Suprapubic skin (tissue), 3 donors: ENCODE measurements at regions not wholly inside any gene's neighbourhood (a gene's known extent, or its start where the extent isn't known, plus 50 kb on each side); places are given as distances from the start of the nearest gene placed in this dataset.

Experiments used
- POLR2A ChIP-seq, 2 donors: fragments of 450-650 bp; IDR thresholded peaks; one replicate each; pipeline ENCODE4 v1.6.1; 2017; ENCODE audit warnings: antibody characterized with exemption in 2 of 2, mild to moderate bottlenecking in 2 of 2, moderate library complexity in 2 of 2
- TF ChIP-seq, protein P1 (sequence below), 2 donors: fragments of 200-600 bp in 1 of 2; fragments of 450-650 bp in 1 of 2; sonication (generic) in 1 of 2; IDR thresholded peaks; one replicate each; pipeline ENCODE4 v1.5.1; 2016 to 2019; ENCODE audit warnings: antibody characterized with exemption in 2 of 2, mild to moderate bottlenecking in 1 of 2, moderate library complexity in 1 of 2

DNA sequence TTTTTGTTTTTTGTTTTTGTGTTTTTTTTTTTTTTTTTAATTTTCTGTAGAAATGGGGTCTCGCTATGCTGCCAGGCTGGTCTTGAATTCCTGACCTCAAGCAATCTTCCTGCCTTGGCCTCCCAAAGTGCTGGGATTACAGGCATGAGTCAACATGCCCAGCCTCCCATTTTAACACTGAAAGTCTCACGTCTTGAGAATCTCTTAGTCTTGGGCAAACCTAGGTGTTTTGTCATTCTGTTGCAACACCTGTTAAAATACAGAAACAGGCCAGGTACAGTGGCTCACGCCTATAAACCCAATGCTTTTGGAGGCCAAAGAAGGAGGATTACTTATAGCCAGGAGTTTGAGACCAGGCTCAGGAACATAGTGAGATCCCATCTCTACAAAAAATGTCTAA lies 599.0 kb downstream of the TLR4 start:
- TF ChIP-seq, protein P1, sequence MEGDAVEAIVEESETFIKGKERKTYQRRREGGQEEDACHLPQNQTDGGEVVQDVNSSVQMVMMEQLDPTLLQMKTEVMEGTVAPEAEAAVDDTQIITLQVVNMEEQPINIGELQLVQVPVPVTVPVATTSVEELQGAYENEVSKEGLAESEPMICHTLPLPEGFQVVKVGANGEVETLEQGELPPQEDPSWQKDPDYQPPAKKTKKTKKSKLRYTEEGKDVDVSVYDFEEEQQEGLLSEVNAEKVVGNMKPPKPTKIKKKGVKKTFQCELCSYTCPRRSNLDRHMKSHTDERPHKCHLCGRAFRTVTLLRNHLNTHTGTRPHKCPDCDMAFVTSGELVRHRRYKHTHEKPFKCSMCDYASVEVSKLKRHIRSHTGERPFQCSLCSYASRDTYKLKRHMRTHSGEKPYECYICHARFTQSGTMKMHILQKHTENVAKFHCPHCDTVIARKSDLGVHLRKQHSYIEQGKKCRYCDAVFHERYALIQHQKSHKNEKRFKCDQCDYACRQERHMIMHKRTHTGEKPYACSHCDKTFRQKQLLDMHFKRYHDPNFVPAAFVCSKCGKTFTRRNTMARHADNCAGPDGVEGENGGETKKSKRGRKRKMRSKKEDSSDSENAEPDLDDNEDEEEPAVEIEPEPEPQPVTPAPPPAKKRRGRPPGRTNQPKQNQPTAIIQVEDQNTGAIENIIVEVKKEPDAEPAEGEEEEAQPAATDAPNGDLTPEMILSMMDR (IDR thresholded peaks at IDR 0.05): no peak
- no peak for TF ChIP-seq POLR2A (IDR thresholded peaks at IDR 0.05)
